H9 (cell line): ENCODE measurements at regions not wholly inside any gene's neighbourhood (a gene's known extent, or its start where the extent isn't known, plus 50 kb on each side); places are given as distances from the start of the nearest gene placed in this dataset.

Source experiments
- DNase-seq: peaks from one replicate; pipeline ENCODE4 v3.0.0-alpha.2; 2017
- H2AFZ ChIP-seq: one replicate; pipeline ENCODE4 v1.6.1; 2013; ENCODE audit warnings: mild to moderate bottlenecking, low read length, control low read depth, moderate library complexity
- H2AK5ac ChIP-seq: 2 replicates; pipeline ENCODE4 v1.6.1; 2013; ENCODE audit warnings: low read length, control low read depth, mixed read lengths; ENCODE audit not compliant: insufficient read length
- H2BK120ac ChIP-seq: one replicate; pipeline ENCODE4 v1.6.1; 2013; ENCODE audit warnings: low read depth, mild to moderate bottlenecking, low read length, control low read depth, inconsistent platforms; ENCODE audit not compliant: poor library complexity, severe bottlenecking
- H2BK12ac ChIP-seq: 2 replicates; pipeline ENCODE4 v1.6.1; 2013; ENCODE audit warnings: low read length, control low read depth, mixed read lengths, low read depth; ENCODE audit not compliant: insufficient read length
- H2BK15ac ChIP-seq: 2 replicates; pipeline ENCODE4 v1.6.1; 2013; ENCODE audit warnings: low read depth, low read length, control low read depth
- H2BK20ac ChIP-seq: one replicate; pipeline ENCODE4 v1.6.1; 2013; ENCODE audit warnings: low read depth, mild to moderate bottlenecking, low read length, control low read depth, inconsistent platforms; ENCODE audit not compliant: poor library complexity, severe bottlenecking
- H2BK5ac ChIP-seq: 2 replicates; pipeline ENCODE4 v1.6.1; 2013; ENCODE audit warnings: low read length, control low read depth, mixed read lengths; ENCODE audit not compliant: insufficient read length
- H3K14ac ChIP-seq: 2 replicates; pipeline ENCODE4 v1.6.1; 2013; ENCODE audit warnings: low read length, control low read depth; ENCODE audit not compliant: insufficient read depth
- H3K18ac ChIP-seq: 2 replicates; pipeline ENCODE4 v1.6.1; 2013; ENCODE audit warnings: low read depth, mild to moderate bottlenecking, mixed read lengths, low read length, control low read depth; ENCODE audit not compliant: insufficient read length
- H3K23ac ChIP-seq: 2 replicates; pipeline ENCODE4 v1.6.1; 2013; ENCODE audit warnings: low read length, control low read depth, mixed read lengths, low read depth; ENCODE audit not compliant: insufficient read length
- H3K23me2 ChIP-seq: 2 replicates; pipeline ENCODE4 v1.6.1; 2013; ENCODE audit warnings: low read depth, mild to moderate bottlenecking, mixed read lengths, low read length, control low read depth; ENCODE audit not compliant: insufficient read length, poor library complexity, severe bottlenecking
- H3K27ac ChIP-seq: 2 replicates; pipeline ENCODE4 v1.5.1; 2013; ENCODE audit warnings: low read length, control low read depth, mixed read lengths, low read depth; ENCODE audit not compliant: insufficient read length
- H3K27me3 ChIP-seq: 2 replicates; pipeline ENCODE4 v1.6.1; 2013; ENCODE audit warnings: low read length, control low read depth, inconsistent platforms; ENCODE audit not compliant: insufficient read depth
- H3K4ac ChIP-seq: 2 replicates; pipeline ENCODE4 v1.6.1; 2013; ENCODE audit warnings: low read depth, mild to moderate bottlenecking, control low read depth, inconsistent platforms, low read length, moderate library complexity
- H3K4me1 ChIP-seq: 2 replicates; pipeline ENCODE4 v1.6.1; 2013; ENCODE audit warnings: low read length, control low read depth, inconsistent platforms; ENCODE audit not compliant: insufficient read depth
- H3K4me2 ChIP-seq: 2 replicates; pipeline ENCODE4 v1.6.1; 2013; ENCODE audit warnings: low read length, control low read depth, mixed read lengths; ENCODE audit not compliant: insufficient read length, insufficient read depth
- H3K56ac ChIP-seq: 2 replicates; pipeline ENCODE4 v1.6.1; 2013; ENCODE audit warnings: low read depth, mild to moderate bottlenecking, mixed read lengths, low read length, control low read depth; ENCODE audit not compliant: insufficient read length
- H3K79me1 ChIP-seq: 2 replicates; pipeline ENCODE4 v1.6.1; 2013; ENCODE audit warnings: low read depth, mild to moderate bottlenecking, moderate library complexity, low read length, control low read depth, inconsistent platforms; ENCODE audit not compliant: insufficient read depth, poor library complexity, severe bottlenecking
- H3K79me2 ChIP-seq: 2 replicates; pipeline ENCODE4 v1.6.1; 2013; ENCODE audit warnings: low read length, control low read depth, inconsistent platforms; ENCODE audit not compliant: insufficient read depth
- H3K9ac ChIP-seq: 2 replicates; pipeline ENCODE4 v1.6.1; 2013; ENCODE audit warnings: low read length, control low read depth, mixed read lengths; ENCODE audit not compliant: insufficient read length; ENCODE audit errors: extremely low read depth
- H3K9me3 ChIP-seq: one replicate; pipeline ENCODE4 v1.6.1; 2013; ENCODE audit warnings: low read depth, low read length, inconsistent platforms; ENCODE audit not compliant: control insufficient read depth
- H3T11ph ChIP-seq: one replicate; pipeline ENCODE4 v1.6.1; 2013; ENCODE audit warnings: mild to moderate bottlenecking, low read length, control low read depth, inconsistent platforms
- H4K20me1 ChIP-seq: one replicate; pipeline ENCODE4 v1.6.1; 2013; ENCODE audit not compliant: control insufficient read depth, insufficient read length, insufficient read depth
- H4K5ac ChIP-seq: 2 replicates; pipeline ENCODE4 v1.6.1; 2013; ENCODE audit warnings: low read depth, mild to moderate bottlenecking, mixed read lengths, low read length, control low read depth; ENCODE audit not compliant: insufficient read length
- H4K8ac ChIP-seq: replicated peaks from 2 replicates; pipeline ENCODE4 v1.6.1; 2013; ENCODE audit warnings: low read length, control low read depth, mixed read lengths, low read depth; ENCODE audit not compliant: insufficient read length
- H4K91ac ChIP-seq: 2 replicates; pipeline ENCODE4 v1.6.1; 2013; ENCODE audit warnings: low read depth, mild to moderate bottlenecking, moderate library complexity, mixed read lengths, low read length, control low read depth; ENCODE audit not compliant: insufficient read length
- H3K27ac Mint-ChIP-seq, 3 experiments: 2 replicates in 2 of 3; 3 replicates in 1 of 3; pipeline ENCODE4 v1.8.0; 2020 to 2021; ENCODE audit warnings: mixed read lengths in 3 of 3, mild to moderate bottlenecking in 1 of 3, moderate library complexity in 1 of 3
- H3K27me3 Mint-ChIP-seq: 2 replicates; pipeline ENCODE4 v1.8.0; 2021; ENCODE audit warnings: low read depth, mild to moderate bottlenecking, moderate library complexity, mixed read lengths
- H3K36me3 Mint-ChIP-seq, 3 experiments: 2 replicates in 2 of 3; 3 replicates in 1 of 3; pipeline ENCODE4 v1.8.0; 2020 to 2021; ENCODE audit warnings: low read depth in 3 of 3, mixed read lengths in 3 of 3; ENCODE audit not compliant: insufficient read depth in 1 of 3
- H3K4me1 Mint-ChIP-seq, 2 experiments: 2 replicates each; pipeline ENCODE4 v1.8.0; 2020; ENCODE audit warnings: mixed read lengths in 2 of 2
- H3K4me3 Mint-ChIP-seq, 2 experiments: 2 replicates in 1 of 2; 3 replicates in 1 of 2; pipeline ENCODE4 v1.8.0; 2020 to 2021; ENCODE audit warnings: mild to moderate bottlenecking in 2 of 2, mixed read lengths in 2 of 2, moderate library complexity in 1 of 2
- H3K9me3 Mint-ChIP-seq, 2 experiments: 2 replicates in 1 of 2; 3 replicates in 1 of 2; pipeline ENCODE4 v1.8.0; 2020; ENCODE audit warnings: mild to moderate bottlenecking in 2 of 2, mixed read lengths in 2 of 2, moderate library complexity in 1 of 2
- CTCF ChIP-seq: fragments of 200-600 bp; sonication (generic); conservative IDR thresholded peaks from 3 replicates; pipeline ENCODE4 v1.8.0; 2021; ENCODE audit warnings: antibody characterized with exemption, mild to moderate bottlenecking
- WGBS: extraction: QIAGEN DNeasy Blood & Tissue Kit; methylation state at CpG from one replicate; pipeline ENCODE4 v1.1.7; 2013; ENCODE audit warnings: missing lambda C conversion rate, low lambda C conversion rate, mixed read lengths; ENCODE audit not compliant: insufficient read length; ENCODE audit errors: extremely low coverage; 5-methylcytosine and 5-hydroxymethylcytosine counted together

- Histone ChIP-seq H3K56ac (no peak overlapping the region), H4K5ac (no peak overlapping the region), H3K9ac (no peak overlapping the region), H2BK120ac (no peak overlapping the region), H3K14ac (no peak overlapping the region), H3K4ac (no peak overlapping the region), H2BK12ac (no peak overlapping the region), H3K4me1 (no peaks in the 10 kb centered on the region; the same call in 1 of the 2 replicates), H2BK20ac (no peak overlapping the region), H3K79me1 (no peaks in the 10 kb centered on the region), H4K20me1 (no peaks in the 10 kb centered on the region), H3K23ac (no peak overlapping the region), H3K4me2 (no peak overlapping the region), H3K23me2 (no peaks in the 10 kb centered on the region), H3K27me3 (no peaks in the 10 kb centered on the region), H2AFZ (no peak overlapping the region), H3K79me2 (no peaks in the 10 kb centered on the region), H4K8ac (no peak overlapping the region), H3K27ac (no peak overlapping the region), H4K91ac (no peak overlapping the region), H3K18ac (no peak overlapping the region), H2BK15ac (no peak overlapping the region), H2BK5ac (no peak overlapping the region), H3T11ph (no peak overlapping the region), H2AK5ac (no peak overlapping the region), H3K9me3 (no peaks in the 10 kb centered on the region)
- WGBS = no CpG with 5 or more reads among the region's 9 CpGs
- no peak overlapping the region for H3K4me3 Mint-ChIP-seq
- no peak for TF ChIP-seq CTCF
- no peak for DNase-seq
- H3K9me3 Mint-ChIP-seq = peaks cover 3 to 4% of the 10 kb centered on the region in 2 experiments; a peak in 3 of 5 replicates
- H3K27ac Mint-ChIP-seq = peak overlapping the region in 1 of 3 experiments; percentile 20; a peak in 1 of 7 replicates
- H3K36me3 Mint-ChIP-seq = peaks cover 0 to 14% (median 6%) of the 10 kb centered on the region in 3 experiments; a peak in 4 of 7 replicates
- H3K4me1 Mint-ChIP-seq = peaks cover 11 to 13% of the 10 kb centered on the region in 2 experiments
- H3K27me3 Mint-ChIP-seq = no peaks in the 10 kb centered on the region
Observed at GRCh38 chr2:4693266-4693665, 989.9 kb downstream of the DCDC2C start.
